ENCODE measurements at regions not wholly inside any gene's neighbourhood (a gene's known extent, or its start where the extent isn't known, plus 50 kb on each side); places are given as distances from the start of the nearest gene placed in this dataset.

GRCh38 chr9:30925635-30926034 is 1458.8 kb upstream of the ACO1 start:
- no peak overlapping the region for H2AFZ ChIP-seq (ENCODE audit: low read length)
- no peaks in the 10 kb centered on the region for H4K20me1 ChIP-seq (ENCODE audit: control insufficient read depth, insufficient read depth, insufficient read length)
- Mint-ChIP-seq H3K27me3 (ENCODE audit: low read depth) (no peaks in the 10 kb centered on the region), H3K4me3 (no peak overlapping the region), H3K27ac (no peak overlapping the region), H3K9me3 (no peaks in the 10 kb centered on the region), H3K4me1 (peaks cover 0 to 3% of the 10 kb centered on the region in 2 experiments; a peak in 2 of 4 replicates), H3K36me3 (ENCODE audit: insufficient read depth in 1 of 3, low read depth in 3 of 3) (no peaks in the 10 kb centered on the region)
- H2AK5ac ChIP-seq (ENCODE audit: insufficient read length, low read length) = no peak overlapping the region
- H3K27me3 ChIP-seq (ENCODE audit: insufficient read depth, low read length) = no peaks in the 10 kb centered on the region
- no peak overlapping the region for H2BK12ac ChIP-seq (ENCODE audit: insufficient read length, low read depth, low read length)
- H4K8ac ChIP-seq (replicated peaks; ENCODE audit: insufficient read length, low read depth, low read length) = no peak overlapping the region
- H3T11ph ChIP-seq (ENCODE audit: low read length) = no peak overlapping the region
- no peaks in the 10 kb centered on the region for H3K9me3 ChIP-seq (ENCODE audit: control insufficient read depth, low read depth, low read length)
- no peak overlapping the region for H2BK15ac ChIP-seq (ENCODE audit: low read depth, low read length)
- no peak for DNase-seq
- H2BK20ac ChIP-seq (ENCODE audit: low read depth, low read length, poor library complexity, severe bottlenecking) = no peak overlapping the region
- no peak overlapping the region for H3K9ac ChIP-seq (ENCODE audit: extremely low read depth, insufficient read length, low read length)
- no CpG with 5 or more reads among the region's 2 CpGs for WGBS (ENCODE audit: extremely low coverage, insufficient read length, low lambda C conversion rate)
- no peaks in the 10 kb centered on the region for H3K79me2 ChIP-seq (ENCODE audit: insufficient read depth, low read length)
- H3K56ac ChIP-seq (ENCODE audit: insufficient read length, low read depth, low read length) = no peak overlapping the region
- H3K4ac ChIP-seq (ENCODE audit: low read depth, low read length) = no peak overlapping the region
- no peak overlapping the region for H4K91ac ChIP-seq (ENCODE audit: insufficient read length, low read depth, low read length)
- no peak overlapping the region for H4K5ac ChIP-seq (ENCODE audit: insufficient read length, low read depth, low read length)
- H3K27ac ChIP-seq (ENCODE audit: insufficient read length, low read depth, low read length) = no peak overlapping the region
- no peak overlapping the region for H3K4me2 ChIP-seq (ENCODE audit: insufficient read depth, insufficient read length, low read length)
- H3K14ac ChIP-seq (ENCODE audit: insufficient read depth, low read length) = no peak overlapping the region
- H3K23me2 ChIP-seq (ENCODE audit: insufficient read length, low read depth, low read length, poor library complexity, severe bottlenecking) = no peaks in the 10 kb centered on the region
- no peaks in the 10 kb centered on the region for H3K4me1 ChIP-seq (ENCODE audit: insufficient read depth, low read length)
- no peak overlapping the region for H3K18ac ChIP-seq (ENCODE audit: insufficient read length, low read depth, low read length)
- no peaks in the 10 kb centered on the region for H3K79me1 ChIP-seq (ENCODE audit: insufficient read depth, low read depth, low read length, poor library complexity, severe bottlenecking)
- H2BK5ac ChIP-seq (ENCODE audit: insufficient read length, low read length) = no peak overlapping the region
- no peak overlapping the region for H2BK120ac ChIP-seq (ENCODE audit: low read depth, low read length, poor library complexity, severe bottlenecking)
- TF ChIP-seq CTCF (conservative IDR thresholded peaks at IDR 0.05) = no peak
- H3K23ac ChIP-seq (ENCODE audit: insufficient read length, low read depth, low read length) = no peak overlapping the region

Data from H9 (cell line).